Keratinocyte (primary cell): ENCODE measurements at regions not wholly inside any gene's neighbourhood (a gene's known extent, or its start where the extent isn't known, plus 50 kb on each side); places are given as distances from the start of the nearest gene placed in this dataset.

Experiments used
- CTCF ChIP-seq, 3 experiments: IDR thresholded peaks in 1 of 3; conservative IDR thresholded peaks in 1 of 3; optimal IDR thresholded peaks in 1 of 3; 2 replicates in 2 of 3; 3 replicates in 1 of 3; pipeline versions ENCODE3 to v1.5.1; 2011; ENCODE audit warnings: low read length in 3 of 3, mild to moderate bottlenecking in 3 of 3, moderate library complexity in 2 of 3, control low read depth in 1 of 3, inconsistent platforms in 1 of 3; ENCODE audit not compliant: insufficient read depth in 2 of 3; ENCODE audit errors: extremely low read depth in 1 of 3
- EZH2 ChIP-seq: IDR thresholded peaks from one replicate; pipeline ENCODE4 v1.6.1; 2012; ENCODE audit warnings: inconsistent platforms, mild to moderate bottlenecking, low read length, moderate library complexity

GRCh38 chr10:78150756-78151155, 117.1 kb downstream of the RPS24 start:
- no peak for TF ChIP-seq CTCF (optimal IDR thresholded peaks at IDR 0.05 in 1 of 3, IDR thresholded peaks at IDR 0.05 in 1 of 3, conservative IDR thresholded peaks at IDR 0.05 in 1 of 3; ENCODE audit: extremely low read depth in 1 of 3, insufficient read depth in 2 of 3, low read length in 3 of 3)
- no peak for TF ChIP-seq EZH2
